GM21619 (cell line): ENCODE measurements at regions not wholly inside any gene's neighbourhood (a gene's known extent, or its start where the extent isn't known, plus 50 kb on each side); places are given as distances from the start of the nearest gene placed in this dataset.

ENCODE experiments used
- ATAC-seq: cut with Tn5 transposase; IDR thresholded peaks from one replicate; pipeline ENCODE4 v1.9.1; 2021; ENCODE audit not compliant: unreplicated experiment

DNA sequence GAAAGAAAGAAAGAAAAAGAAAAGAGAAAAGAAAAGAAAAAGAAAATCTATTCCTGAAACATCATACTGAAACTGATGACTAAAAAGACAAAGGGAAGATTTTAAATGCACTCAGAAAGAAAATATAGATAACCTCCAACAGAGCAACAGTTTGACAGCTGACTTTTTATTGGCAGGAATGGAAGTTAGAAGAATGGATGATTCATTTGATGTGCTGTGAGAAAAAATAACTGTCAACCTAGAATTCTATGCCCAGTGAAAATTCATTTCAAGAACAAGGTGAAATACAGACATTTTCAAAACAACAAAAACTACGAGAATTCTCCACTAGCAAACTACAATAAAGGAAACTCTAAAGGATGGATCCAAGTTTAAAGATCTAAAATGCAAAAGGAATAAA lies 50.5 kb upstream of the HSPA12A start:
- no peak for ATAC-seq

GRCh38 chr10:116796469-116796868 lies 52.8 kb upstream of the ENO4 start:
- no peak for ATAC-seq

GRCh38 chr10:116796910-116797513 lies 52.3 kb upstream of the ENO4 start:
- ATAC-seq: peak; percentile 88

DNA sequence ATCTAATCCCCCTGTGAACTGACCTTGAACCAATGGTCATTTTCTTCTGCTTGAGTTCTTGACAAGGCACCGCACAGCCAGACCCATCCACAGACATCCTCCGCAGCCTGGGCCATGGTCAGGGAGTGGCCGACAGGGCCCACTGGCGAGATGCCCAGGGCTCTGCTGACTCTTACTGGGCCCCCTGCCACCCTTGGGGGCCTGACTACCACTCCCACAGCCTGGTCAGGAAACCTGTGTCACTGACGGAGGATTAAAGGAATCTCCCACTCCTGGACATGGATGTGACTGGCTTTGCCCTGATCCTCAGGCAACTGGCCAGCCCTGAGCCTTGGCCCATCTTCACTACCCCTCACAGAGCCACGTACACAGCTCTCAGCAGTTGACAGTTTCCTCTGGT lies 50.4 kb upstream of the ENO4 start:
- no peak for ATAC-seq
